ENCODE measurements at regions not wholly inside any gene's neighbourhood (a gene's known extent, or its start where the extent isn't known, plus 50 kb on each side); places are given as distances from the start of the nearest gene placed in this dataset.
A peak's percentile ranks its signal among the peaks of the same experiment; 100 is the strongest.

DNA sequence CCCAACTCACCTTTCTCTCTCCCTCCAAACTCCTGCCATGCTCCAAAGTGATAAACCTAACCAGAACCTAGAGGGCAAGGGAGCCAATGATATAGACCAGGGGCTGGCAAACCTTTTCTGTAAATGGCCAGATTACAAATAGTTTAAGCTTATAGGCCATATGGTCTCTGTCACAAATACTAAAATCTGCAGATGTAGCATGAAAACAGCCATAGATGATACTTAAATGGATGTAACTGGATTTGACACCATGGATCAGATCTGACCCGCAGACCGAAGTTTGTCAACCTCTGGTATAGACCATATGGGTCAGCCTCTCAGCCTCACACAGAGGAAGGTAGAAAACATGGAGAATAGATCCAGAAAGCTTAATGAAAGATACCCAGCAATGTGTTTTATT is 165.2 kb upstream of the STT3B start:
- Histone ChIP-seq H3K27me3 (ENCODE audit: control insufficient read depth, insufficient read depth, low read length) (no peaks in the 10 kb centered on the region), H3K36me3 (ENCODE audit: control insufficient read depth, insufficient read depth, low read length) (no peaks in the 10 kb centered on the region), H3K4me3 (ENCODE audit: low read depth, low read length) (no peak overlapping the region)
- FAIRE-seq (no peak), DNase-seq (ENCODE audit: low read depth) (no peak)
- TF ChIP-seq, protein P1, sequence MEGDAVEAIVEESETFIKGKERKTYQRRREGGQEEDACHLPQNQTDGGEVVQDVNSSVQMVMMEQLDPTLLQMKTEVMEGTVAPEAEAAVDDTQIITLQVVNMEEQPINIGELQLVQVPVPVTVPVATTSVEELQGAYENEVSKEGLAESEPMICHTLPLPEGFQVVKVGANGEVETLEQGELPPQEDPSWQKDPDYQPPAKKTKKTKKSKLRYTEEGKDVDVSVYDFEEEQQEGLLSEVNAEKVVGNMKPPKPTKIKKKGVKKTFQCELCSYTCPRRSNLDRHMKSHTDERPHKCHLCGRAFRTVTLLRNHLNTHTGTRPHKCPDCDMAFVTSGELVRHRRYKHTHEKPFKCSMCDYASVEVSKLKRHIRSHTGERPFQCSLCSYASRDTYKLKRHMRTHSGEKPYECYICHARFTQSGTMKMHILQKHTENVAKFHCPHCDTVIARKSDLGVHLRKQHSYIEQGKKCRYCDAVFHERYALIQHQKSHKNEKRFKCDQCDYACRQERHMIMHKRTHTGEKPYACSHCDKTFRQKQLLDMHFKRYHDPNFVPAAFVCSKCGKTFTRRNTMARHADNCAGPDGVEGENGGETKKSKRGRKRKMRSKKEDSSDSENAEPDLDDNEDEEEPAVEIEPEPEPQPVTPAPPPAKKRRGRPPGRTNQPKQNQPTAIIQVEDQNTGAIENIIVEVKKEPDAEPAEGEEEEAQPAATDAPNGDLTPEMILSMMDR (IDR thresholded peaks at IDR 0.05; ENCODE audit: insufficient read depth, low read length, severe bottlenecking) = no peak

DNA sequence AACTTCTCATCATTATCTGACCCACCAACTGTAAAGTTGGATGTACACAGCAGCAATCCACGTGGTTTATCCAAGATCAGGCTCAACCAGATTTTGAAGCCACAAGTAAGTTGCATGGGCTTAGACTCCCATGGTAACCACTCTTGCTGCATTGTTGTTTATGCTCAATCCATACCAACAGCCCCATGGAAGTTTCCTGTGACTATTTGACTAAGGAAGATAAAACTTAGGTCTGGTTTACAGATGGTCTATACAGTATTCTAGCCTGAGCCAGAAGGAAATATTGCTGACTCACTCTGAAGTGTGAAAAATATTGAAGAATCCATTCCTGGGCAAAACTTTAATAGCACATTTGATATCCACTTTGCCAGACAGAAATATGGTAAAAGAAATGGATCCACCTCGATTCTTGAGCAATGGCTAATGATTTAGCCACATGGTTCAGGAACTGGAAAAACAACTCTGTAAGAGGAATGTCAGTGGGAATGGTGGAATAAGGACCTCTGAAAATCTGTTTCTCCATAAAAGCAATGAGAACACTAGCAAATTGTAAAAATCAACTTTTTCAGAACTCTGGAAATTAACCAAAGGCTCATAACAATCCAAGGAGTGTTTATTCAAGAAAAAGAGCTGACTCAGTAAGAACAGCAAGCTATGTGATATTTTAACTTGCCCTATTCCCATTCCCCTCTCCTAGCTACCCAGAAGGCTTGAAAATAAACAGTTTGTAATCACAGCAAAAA is 162.9 kb upstream of the STT3B start:
- Histone ChIP-seq H3K4me3 (ENCODE audit: low read depth, low read length) (no peak overlapping the region), H3K36me3 (ENCODE audit: control insufficient read depth, insufficient read depth, low read length) (no peaks in the 10 kb centered on the region), H3K27me3 (ENCODE audit: control insufficient read depth, insufficient read depth, low read length) (no peaks in the 10 kb centered on the region)
- TF ChIP-seq, protein P1 (IDR thresholded peaks at IDR 0.05; ENCODE audit: insufficient read depth, low read length, severe bottlenecking) = no peak
- FAIRE-seq (no peak), DNase-seq (ENCODE audit: low read depth) (peak; percentile 27)

DNA sequence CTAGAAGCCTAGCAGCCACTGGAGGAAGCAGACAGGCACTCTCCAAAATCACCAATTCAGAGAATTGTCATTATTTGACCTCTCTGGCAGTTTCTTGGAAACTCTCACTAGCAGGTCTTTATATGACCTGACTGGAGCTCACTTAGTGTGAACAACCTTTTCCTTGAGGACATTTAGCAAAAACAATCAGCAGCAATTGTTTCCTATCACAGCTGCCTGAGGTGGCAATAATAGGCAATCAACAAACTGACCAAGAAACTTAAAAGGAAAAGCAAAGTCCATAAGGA is 162.4 kb upstream of the STT3B start:
- no peak for FAIRE-seq
- no peak for DNase-seq (ENCODE audit: low read depth)
- Histone ChIP-seq H3K27me3 (ENCODE audit: control insufficient read depth, insufficient read depth, low read length) (no peaks in the 10 kb centered on the region), H3K4me3 (ENCODE audit: low read depth, low read length) (no peak overlapping the region), H3K36me3 (ENCODE audit: control insufficient read depth, insufficient read depth, low read length) (no peaks in the 10 kb centered on the region)
- TF ChIP-seq, protein P1 (IDR thresholded peaks at IDR 0.05; ENCODE audit: insufficient read depth, low read length, severe bottlenecking) = no peak

DNA sequence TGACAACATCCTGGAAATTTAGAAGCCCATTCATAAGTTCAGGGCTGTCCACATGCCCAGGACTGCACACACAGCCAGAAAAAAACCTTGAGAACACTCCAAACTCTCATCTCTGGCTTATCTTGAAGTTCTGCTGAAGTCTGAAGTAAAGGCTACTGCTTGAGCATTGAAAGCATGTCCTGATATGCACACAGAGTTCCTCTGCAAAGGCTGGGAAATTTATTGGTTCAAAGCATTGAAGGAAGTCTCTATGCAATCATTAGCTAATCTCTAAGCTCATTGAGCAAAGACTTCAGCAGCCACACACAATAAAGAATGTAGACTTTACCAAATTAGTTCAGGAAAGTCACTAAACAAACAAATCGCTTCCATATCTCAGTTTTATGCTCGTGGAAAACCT is 162.0 kb upstream of the STT3B start:
- H3K36me3 ChIP-seq (ENCODE audit: control insufficient read depth, insufficient read depth, low read length) = no peaks in the 10 kb centered on the region
- TF ChIP-seq, protein P1 (IDR thresholded peaks at IDR 0.05; ENCODE audit: insufficient read depth, low read length, severe bottlenecking) = no peak
- H3K4me3 ChIP-seq (ENCODE audit: low read depth, low read length) = no peak overlapping the region
- no peak for FAIRE-seq
- DNase-seq (ENCODE audit: low read depth) = peak; percentile 33
- no peaks in the 10 kb centered on the region for H3K27me3 ChIP-seq (ENCODE audit: control insufficient read depth, insufficient read depth, low read length)

DNA sequence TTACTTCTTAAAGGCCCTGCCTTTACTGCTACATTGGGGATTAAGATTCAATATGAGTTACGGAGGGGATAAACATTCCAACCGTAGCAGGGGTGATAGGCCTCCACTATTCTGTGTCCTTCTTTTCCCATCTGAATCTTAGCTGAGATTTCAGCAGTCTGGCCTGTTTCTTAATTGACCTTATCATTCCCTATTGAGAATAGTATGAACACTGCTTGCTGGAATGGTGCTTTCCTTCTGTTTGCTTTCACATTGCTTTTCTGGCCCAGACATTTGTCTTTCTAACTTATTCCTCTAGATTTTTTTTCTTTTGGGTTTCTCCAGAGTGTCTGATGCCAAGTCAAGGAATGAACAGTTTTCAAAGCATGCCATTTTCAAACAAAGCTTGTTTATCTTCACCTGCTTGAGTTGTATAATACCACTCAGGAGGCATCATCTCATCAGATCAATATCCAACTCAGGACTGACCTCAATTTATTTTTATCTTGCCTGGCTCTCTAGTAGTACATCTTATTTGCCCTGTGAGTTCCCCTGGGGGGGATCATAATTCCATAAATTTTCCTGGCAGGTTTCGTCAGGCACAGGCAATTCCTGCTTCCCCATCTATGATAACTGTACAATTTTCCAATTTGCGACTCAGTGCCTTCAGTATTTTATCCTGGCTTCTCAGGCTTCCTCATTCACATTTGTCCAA is 161.1 kb upstream of the STT3B start:
- TF ChIP-seq, protein P1 (IDR thresholded peaks at IDR 0.05; ENCODE audit: insufficient read depth, low read length, severe bottlenecking) = no peak
- no peaks in the 10 kb centered on the region for H3K27me3 ChIP-seq (ENCODE audit: control insufficient read depth, insufficient read depth, low read length)
- no peak for DNase-seq (ENCODE audit: low read depth)
- H3K36me3 ChIP-seq (ENCODE audit: control insufficient read depth, insufficient read depth, low read length) = no peaks in the 10 kb centered on the region
- no peak overlapping the region for H3K4me3 ChIP-seq (ENCODE audit: low read depth, low read length)
- FAIRE-seq = no peak

Data from bronchial epithelial cell (primary cell).